GM18868 (cell line): ENCODE measurements at regions not wholly inside any gene's neighbourhood (a gene's known extent, or its start where the extent isn't known, plus 50 kb on each side); places are given as distances from the start of the nearest gene placed in this dataset.

Experiments
- ATAC-seq: cut with Tn5 transposase; IDR thresholded peaks from one replicate; pipeline ENCODE4 v1.9.1; 2021; ENCODE audit warnings: mild to moderate bottlenecking, moderate library complexity; ENCODE audit not compliant: unreplicated experiment

DNA sequence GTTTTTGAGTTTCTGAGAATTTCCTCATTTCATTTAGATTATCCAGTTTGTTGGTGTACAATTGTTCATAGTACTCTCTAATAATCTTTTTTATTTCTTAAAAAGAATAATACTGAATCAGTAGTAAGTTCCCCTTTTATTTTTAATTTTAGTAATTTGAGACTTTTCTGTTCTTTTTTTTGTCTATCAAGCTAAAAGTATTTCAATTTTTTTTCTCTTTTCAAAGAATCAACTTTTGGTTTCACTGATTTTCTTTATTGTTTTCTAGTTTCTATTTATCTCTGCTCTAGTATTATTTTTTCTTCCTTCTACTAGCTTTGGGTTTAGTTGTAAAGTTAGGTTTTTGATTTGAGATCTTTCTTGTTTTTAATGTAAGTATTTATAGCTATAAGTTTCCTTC, 60.6 kb upstream of the ARL15 start:
- no peak for ATAC-seq

DNA sequence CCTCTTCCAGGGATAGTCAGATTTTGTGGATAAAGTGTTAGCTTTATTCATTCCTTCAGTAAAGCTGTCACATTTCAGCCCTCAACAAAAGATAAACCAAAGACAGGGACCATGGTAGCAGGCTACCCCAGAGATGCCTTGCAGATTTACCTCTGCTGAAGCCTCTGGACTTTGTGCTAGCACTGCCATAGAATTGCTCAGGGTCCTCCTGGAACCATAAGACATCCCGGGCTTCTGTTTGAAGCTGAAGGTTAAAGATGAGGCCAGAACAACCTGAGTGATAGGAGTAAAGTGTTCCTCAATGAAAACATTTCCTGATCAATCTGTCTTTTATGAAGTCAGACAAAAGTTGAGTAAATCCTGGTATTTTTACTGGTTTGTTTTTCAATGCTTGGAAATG, 57.5 kb upstream of the ARL15 start:
- ATAC-seq = no peak

DNA sequence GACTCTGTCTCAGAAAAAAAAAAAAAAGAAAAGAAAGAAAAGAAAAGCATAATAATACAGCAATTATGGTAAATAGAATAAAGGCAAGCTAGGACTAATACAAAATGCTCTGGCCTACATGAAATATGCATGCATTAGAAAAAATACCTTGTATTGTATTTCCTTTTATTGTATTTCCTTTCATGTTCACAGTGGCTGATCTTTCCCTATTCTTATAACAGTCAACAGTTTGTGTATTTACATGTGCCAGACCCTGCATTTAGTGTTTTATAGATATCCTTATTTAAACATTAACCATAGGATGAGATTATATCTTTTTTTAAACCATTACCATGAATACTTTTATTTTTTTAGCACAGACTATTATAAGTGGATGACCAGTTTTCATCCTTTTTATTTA, 56.3 kb upstream of the ARL15 start:
- no peak for ATAC-seq

DNA sequence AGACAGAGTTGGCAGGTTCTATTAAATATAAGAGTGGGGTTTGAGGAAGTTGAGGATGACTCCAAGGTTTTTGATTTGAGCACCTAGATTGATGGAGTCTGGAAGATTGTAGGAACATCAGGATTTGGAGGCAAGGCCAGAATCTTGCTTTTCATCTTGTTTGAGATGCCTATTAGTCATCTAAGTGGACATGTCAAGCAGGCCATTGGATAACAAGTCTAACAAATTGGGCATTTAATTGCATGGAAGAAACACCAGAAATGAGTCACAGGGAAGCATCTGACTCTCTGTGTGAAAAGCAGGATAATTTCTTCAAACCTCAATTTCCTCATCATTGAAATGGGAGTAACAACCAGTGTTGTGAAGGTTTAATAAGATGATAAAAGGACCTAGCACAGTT, 53.3 kb upstream of the ARL15 start:
- no peak for ATAC-seq

DNA sequence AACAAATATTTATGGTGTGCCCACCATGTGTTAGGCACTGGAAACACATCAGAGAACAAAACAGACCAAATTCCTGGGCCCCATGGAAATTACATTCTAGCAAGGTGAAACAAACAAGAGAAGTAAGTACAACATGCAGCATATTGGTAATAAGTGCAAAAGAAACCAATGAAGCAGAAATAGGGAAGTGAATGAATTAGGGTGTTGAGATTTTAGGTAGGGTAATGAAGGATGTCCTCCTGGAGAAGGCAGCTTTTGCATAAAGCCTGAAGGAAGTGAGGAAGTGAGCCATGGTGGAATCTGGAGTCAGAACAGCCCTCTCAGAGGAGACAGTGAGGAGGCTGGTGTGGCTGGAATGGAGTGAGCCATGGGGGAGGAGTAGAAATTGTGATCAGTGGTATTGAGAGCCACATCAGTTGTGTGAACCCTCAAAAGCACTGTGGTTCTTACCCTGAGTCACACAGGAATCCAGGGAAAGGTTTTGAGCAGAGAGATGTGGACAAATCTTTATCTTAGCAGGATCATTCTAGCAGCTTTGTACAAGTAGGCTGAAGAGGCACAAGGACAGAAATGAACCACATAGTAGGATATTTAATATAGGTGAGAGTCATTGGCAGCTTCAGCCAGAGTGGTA, 52.7 kb upstream of the ARL15 start:
- ATAC-seq = no peak

DNA sequence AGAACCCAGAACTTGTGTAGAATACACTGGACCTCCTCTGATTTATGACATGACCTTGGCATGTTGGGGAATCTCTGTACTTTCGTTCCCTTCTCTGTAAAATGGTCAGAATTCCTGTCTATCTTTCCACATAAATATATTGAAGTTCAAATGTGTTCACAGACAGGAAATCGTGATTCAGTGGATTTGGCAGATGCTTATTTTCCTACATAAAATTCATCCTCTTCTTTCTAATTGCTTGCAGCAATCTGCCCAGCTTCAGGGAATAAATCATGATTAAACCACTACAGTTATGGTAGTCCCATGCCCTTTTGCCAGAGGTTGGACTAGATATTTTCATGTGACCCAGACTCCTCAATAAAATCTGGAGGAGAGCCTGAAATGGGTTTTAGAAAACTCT, 52.1 kb upstream of the ARL15 start:
- no peak for ATAC-seq

DNA sequence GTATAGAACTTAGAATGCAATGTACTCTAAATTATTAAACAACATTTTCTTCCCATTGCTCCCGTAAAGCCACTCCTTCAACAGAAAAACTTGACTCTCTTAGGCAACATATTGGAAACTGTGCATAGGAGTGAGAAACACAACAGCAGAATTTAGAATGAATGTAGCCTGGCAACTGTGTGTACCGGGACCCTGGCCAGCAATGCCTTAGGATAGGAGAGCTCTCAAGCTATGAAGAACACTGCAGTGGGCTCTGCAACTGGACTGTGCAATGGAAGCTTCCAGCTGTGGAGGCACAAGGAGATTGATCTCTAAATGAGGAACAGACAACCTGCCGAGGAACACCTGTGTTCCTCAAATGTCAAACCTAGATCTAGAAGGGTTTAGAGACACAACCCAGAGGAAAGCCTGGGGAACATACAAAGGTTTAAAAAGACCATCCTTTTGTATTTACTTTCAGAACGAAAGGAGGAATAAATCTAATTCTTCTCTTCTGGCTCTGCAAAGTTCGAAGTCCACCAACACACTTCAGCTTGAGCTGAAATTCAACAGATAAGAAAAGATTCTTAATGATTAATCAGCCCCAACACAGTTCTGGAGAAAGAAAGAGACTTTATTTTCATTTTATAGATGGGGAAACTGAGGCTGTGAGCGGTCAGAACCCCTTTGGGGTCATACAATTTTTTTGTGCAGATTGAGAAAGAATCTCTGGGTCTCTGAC, 51.5 kb upstream of the ARL15 start:
- no peak for ATAC-seq

DNA sequence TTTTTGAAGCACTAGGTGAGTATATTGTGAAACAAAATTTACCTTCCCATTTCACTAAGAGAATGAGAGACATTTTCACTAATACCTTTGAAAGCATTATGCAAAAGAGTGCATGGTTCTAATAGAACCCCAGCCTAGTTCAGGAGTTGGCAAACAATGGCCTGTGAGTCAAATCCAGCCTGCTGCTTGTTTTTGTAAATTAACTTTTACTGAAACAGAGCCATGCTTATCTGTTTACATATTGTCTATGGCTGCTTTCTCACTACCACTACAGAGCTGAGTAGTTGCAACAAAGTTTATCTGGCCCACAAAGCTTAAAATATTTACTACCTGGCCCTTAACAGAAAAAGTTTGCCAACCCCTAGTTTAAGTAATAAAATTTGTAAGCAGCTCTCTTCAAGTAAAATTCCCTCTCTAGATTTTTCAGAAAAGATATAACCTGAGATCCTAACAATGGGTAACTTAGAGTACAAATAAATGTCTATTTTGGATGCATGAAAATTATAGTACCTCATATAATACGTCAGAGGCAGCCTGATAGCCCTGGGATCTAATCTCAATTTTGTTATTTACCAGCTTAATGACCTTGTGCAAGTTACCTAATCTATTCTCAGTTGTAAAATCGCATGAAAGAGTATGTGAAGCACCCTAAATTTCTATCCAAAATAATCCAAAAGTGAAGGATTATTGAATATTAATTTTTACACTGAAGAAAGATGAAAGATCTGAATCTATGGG, 50.7 kb upstream of the ARL15 start:
- ATAC-seq = no peak
